PC-9 (cell line): ENCODE measurements at regions not wholly inside any gene's neighbourhood (a gene's known extent, or its start where the extent isn't known, plus 50 kb on each side); places are given as distances from the start of the nearest gene placed in this dataset.

ENCODE experiments used
- CTCF ChIP-seq: fragments of 200-600 bp; sonication (generic); conservative IDR thresholded peaks from 2 replicates; pipeline ENCODE4 v1.6.1; 2017; ENCODE audit warnings: mixed run types, antibody characterized with exemption, mild to moderate bottlenecking, moderate library complexity
- EZH2 ChIP-seq: fragments of 200-600 bp; sonication (generic); IDR thresholded peaks from 2 replicates; pipeline ENCODE4 v1.8.0; 2017; ENCODE audit warnings: antibody characterized with exemption, low read depth

DNA sequence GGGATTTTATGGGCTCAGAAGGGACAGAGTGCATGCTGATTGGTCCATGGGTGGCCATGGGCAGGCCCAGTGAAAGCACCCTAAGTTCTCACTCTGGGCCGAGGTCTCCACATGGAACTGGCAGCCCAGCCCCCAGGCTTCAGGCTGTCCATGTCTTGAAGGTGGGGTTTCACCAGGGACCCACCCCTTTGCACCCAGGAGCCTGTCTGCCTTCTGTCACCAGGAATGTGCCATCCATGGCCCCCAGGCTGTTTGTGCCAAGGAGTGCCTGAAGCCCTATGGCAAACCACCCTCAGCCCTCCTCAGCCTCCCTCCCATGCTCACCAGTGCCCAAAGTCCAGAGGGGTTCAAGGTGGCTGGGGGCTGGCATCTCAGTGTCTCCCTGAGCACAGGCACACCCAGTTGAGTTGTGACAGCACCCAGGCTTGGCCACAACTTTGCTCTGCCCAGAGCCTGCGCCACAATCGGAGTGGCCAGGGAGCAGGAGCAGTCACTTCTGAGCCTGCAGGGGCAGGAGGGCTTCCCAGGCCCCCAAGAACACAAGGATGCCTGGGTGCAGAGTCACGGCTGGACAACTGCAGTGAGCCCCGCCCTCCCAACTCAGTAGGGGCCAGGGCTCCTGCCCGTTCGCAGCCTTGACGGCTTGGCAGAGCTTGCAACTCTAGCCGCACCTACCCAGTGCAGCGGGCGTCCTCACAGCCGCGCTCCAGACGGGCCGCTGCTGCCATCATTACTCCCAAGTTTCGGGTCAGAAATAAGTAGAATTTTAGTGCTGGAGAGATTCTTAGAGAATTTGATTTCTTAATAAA lies 185.3 kb upstream of the NUDT6 start:
- TF ChIP-seq CTCF, result no peak
- no peak for TF ChIP-seq EZH2
